SK-N-SH treated with all-trans-retinoic acid at 6 μM for 48 hours (cell line): ENCODE measurements at regions not wholly inside any gene's neighbourhood (a gene's known extent, or its start where the extent isn't known, plus 50 kb on each side); places are given as distances from the start of the nearest gene placed in this dataset.

ENCODE experiments used
- ATAC-seq: fragments of 200-7000 bp; cut with Tn5 transposase; 3 replicates; pipeline ENCODE4 v1.9.1; 2020; ENCODE audit warnings: mild to moderate bottlenecking, moderate library complexity
- ARNTL ChIP-seq: fragments of 450-650 bp; formaldehyde crosslinking; IDR thresholded peaks from 2 replicates; pipeline ENCODE4 v1.5.0; 2020; ENCODE audit warnings: low read depth, mild to moderate bottlenecking, moderate library complexity, borderline replicate concordance
- CSDC2 ChIP-seq: fragments of 250-450 bp; sonication (Bioruptor Pico); IDR thresholded peaks from 2 replicates; pipeline ENCODE4 v1.5.0; 2020; ENCODE audit warnings: mild to moderate bottlenecking, moderate library complexity
- ESRRG ChIP-seq: fragments of 250-450 bp; sonication (Bioruptor Pico); IDR thresholded peaks from 2 replicates; pipeline ENCODE4 v1.6.1; 2021; ENCODE audit warnings: mild to moderate bottlenecking
- ISL1 ChIP-seq: fragments of 250-450 bp; sonication (Bioruptor Pico); IDR thresholded peaks from 2 replicates; pipeline ENCODE4 v2.1.2; 2022; ENCODE audit warnings: mild to moderate bottlenecking, moderate library complexity
- PATZ1 ChIP-seq: fragments of 250-450 bp; sonication (Bioruptor Pico); IDR thresholded peaks from 2 replicates; pipeline ENCODE4 v1.8.0; 2020; ENCODE audit warnings: mild to moderate bottlenecking, moderate library complexity, borderline replicate concordance
- PPARA ChIP-seq: fragments of 250-450 bp; sonication (Bioruptor Pico); IDR thresholded peaks from 2 replicates; pipeline ENCODE4 v1.5.0; 2020; ENCODE audit warnings: mild to moderate bottlenecking, borderline replicate concordance
- SNAI2 ChIP-seq: fragments of 250-450 bp; sonication (Bioruptor Pico); IDR thresholded peaks from 2 replicates; pipeline ENCODE4 v1.5.0; 2020; ENCODE audit warnings: mild to moderate bottlenecking, moderate library complexity
- TCF4 ChIP-seq: fragments of 250-450 bp; sonication (Bioruptor Pico); IDR thresholded peaks from 2 replicates; pipeline ENCODE4 v1.8.0; 2021; ENCODE audit warnings: mild to moderate bottlenecking, moderate library complexity, borderline replicate concordance
- TSHZ2 ChIP-seq: fragments of 250-450 bp; sonication (Bioruptor Pico); IDR thresholded peaks from 2 replicates; pipeline ENCODE4 v1.5.0; 2020; ENCODE audit warnings: mild to moderate bottlenecking, moderate library complexity
- ZC3H10 ChIP-seq: fragments of 250-450 bp; sonication (Bioruptor Pico); IDR thresholded peaks from 2 replicates; pipeline ENCODE4 v1.5.1; 2021; ENCODE audit warnings: mild to moderate bottlenecking, moderate library complexity
- ZFP3 ChIP-seq: fragments of 250-450 bp; sonication (Bioruptor Pico); IDR thresholded peaks from 2 replicates; pipeline ENCODE4 v1.5.0; 2020; ENCODE audit warnings: mild to moderate bottlenecking, moderate library complexity
- ZFP30 ChIP-seq: fragments of 450-650 bp; formaldehyde crosslinking; IDR thresholded peaks from 2 replicates; pipeline ENCODE4 v1.5.0; 2022; ENCODE audit warnings: mild to moderate bottlenecking, moderate library complexity
- ZNF70 ChIP-seq: fragments of 450-650 bp; formaldehyde crosslinking; IDR thresholded peaks from 2 replicates; pipeline ENCODE4 v1.5.0; 2020; ENCODE audit warnings: mild to moderate bottlenecking, moderate library complexity
- ZNF8 ChIP-seq: fragments of 450-650 bp; formaldehyde crosslinking; IDR thresholded peaks from 2 replicates; pipeline ENCODE4 v1.5.0; 2020; ENCODE audit warnings: mild to moderate bottlenecking, moderate library complexity
- TF ChIP-seq, protein P1 (sequence below): fragments of 250-450 bp; sonication (Bioruptor Pico); IDR thresholded peaks from 2 replicates; pipeline ENCODE4 v1.5.1; 2021; ENCODE audit warnings: mild to moderate bottlenecking, moderate library complexity
- TF ChIP-seq, protein P2 (sequence below): fragments of 250-450 bp; sonication (Bioruptor Pico); IDR thresholded peaks from 2 replicates; pipeline ENCODE4 v1.5.1; 2020; ENCODE audit warnings: low read depth, mild to moderate bottlenecking, moderate library complexity
- TF ChIP-seq, protein P3 (sequence below): fragments of 250-450 bp; sonication (Bioruptor Pico); IDR thresholded peaks from 2 replicates; pipeline ENCODE4 v1.8.0; 2021; ENCODE audit warnings: low read depth, mild to moderate bottlenecking, moderate library complexity, borderline replicate concordance

DNA sequence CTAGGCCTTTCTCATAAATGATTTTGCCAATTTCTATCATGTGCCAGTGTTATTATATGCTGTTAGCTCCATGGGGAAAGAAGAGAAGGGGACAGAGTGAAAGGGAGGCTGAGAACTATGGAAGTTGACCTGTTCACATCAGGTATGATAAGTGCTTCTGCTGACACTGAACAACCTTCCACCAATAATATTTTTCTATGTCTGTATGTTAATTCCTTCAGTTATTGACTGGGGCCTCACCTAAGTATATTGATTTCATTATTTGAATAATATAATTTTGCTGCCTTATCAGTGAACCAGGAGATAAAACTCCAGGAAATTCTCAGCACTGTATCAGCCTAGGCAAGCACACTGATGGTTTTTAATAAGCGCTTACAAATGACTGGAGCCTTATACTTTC is 262.8 kb downstream of the SNCA start (continued):
- TF ChIP-seq, protein P1, sequence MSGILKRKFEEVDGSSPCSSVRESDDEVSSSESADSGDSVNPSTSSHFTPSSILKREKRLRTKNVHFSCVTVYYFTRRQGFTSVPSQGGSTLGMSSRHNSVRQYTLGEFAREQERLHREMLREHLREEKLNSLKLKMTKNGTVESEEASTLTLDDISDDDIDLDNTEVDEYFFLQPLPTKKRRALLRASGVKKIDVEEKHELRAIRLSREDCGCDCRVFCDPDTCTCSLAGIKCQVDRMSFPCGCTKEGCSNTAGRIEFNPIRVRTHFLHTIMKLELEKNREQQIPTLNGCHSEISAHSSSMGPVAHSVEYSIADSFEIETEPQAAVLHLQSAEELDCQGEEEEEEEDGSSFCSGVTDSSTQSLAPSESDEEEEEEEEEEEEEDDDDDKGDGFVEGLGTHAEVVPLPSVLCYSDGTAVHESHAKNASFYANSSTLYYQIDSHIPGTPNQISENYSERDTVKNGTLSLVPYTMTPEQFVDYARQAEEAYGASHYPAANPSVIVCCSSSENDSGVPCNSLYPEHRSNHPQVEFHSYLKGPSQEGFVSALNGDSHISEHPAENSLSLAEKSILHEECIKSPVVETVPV (CRISPR knock-in tag), result no peak
- TF ChIP-seq ISL1 (CRISPR knock-in tag) (no peak), ZNF8 (CRISPR knock-in tag) (no peak)

GRCh38 chr4:89573656-89574055 is 263.3 kb downstream of the SNCA start:
- ATAC-seq, result no peak
- no peak for TF ChIP-seq PATZ1 (CRISPR knock-in tag)
- TF ChIP-seq SNAI2 (CRISPR knock-in tag), result no peak
- TF ChIP-seq ZNF8 (CRISPR knock-in tag), result no peak
- TF ChIP-seq, protein P1 (CRISPR knock-in tag), result no peak
- TF ChIP-seq ISL1 (CRISPR knock-in tag), result no peak
- no peak for TF ChIP-seq ARNTL
- no peak for TF ChIP-seq ZC3H10 (CRISPR knock-in tag)
- TF ChIP-seq ESRRG (CRISPR knock-in tag), result no peak
- TF ChIP-seq, protein P2, sequence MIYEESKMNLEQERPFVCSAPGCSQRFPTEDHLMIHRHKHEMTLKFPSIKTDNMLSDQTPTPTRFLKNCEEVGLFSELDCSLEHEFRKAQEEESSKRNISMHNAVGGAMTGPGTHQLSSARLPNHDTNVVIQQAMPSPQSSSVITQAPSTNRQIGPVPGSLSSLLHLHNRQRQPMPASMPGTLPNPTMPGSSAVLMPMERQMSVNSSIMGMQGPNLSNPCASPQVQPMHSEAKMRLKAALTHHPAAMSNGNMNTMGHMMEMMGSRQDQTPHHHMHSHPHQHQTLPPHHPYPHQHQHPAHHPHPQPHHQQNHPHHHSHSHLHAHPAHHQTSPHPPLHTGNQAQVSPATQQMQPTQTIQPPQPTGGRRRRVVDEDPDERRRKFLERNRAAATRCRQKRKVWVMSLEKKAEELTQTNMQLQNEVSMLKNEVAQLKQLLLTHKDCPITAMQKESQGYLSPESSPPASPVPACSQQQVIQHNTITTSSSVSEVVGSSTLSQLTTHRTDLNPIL, result no peak
- TF ChIP-seq TSHZ2, result no peak
- TF ChIP-seq, protein P3, sequence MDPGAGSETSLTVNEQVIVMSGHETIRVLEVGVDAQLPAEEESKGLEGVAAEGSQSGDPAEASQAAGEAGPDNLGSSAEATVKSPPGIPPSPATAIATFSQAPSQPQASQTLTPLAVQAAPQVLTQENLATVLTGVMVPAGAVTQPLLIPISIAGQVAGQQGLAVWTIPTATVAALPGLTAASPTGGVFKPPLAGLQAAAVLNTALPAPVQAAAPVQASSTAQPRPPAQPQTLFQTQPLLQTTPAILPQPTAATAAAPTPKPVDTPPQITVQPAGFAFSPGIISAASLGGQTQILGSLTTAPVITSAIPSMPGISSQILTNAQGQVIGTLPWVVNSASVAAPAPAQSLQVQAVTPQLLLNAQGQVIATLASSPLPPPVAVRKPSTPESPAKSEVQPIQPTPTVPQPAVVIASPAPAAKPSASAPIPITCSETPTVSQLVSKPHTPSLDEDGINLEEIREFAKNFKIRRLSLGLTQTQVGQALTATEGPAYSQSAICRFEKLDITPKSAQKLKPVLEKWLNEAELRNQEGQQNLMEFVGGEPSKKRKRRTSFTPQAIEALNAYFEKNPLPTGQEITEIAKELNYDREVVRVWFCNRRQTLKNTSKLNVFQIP, result no peak
- TF ChIP-seq CSDC2 (CRISPR knock-in tag), result no peak
- TF ChIP-seq TCF4 (CRISPR knock-in tag), result no peak

GRCh38 chr4:89572224-89572858 is 264.6 kb downstream of the SNCA start:
- no peak for ATAC-seq
- TF ChIP-seq, protein P2, result no peak
- no peak for TF ChIP-seq PPARA (CRISPR knock-in tag)
- TF ChIP-seq TCF4 (CRISPR knock-in tag), result no peak
- no peak for TF ChIP-seq ZFP3 (CRISPR knock-in tag)
- no peak for TF ChIP-seq TSHZ2
- TF ChIP-seq, protein P3, result no peak
- TF ChIP-seq ZNF70 (CRISPR knock-in tag), result no peak
- no peak for TF ChIP-seq ZFP30 (CRISPR knock-in tag)
- no peak for TF ChIP-seq ZC3H10 (CRISPR knock-in tag)
- TF ChIP-seq, protein P1 (CRISPR knock-in tag), result no peak
- TF ChIP-seq CSDC2 (CRISPR knock-in tag), result no peak
